ENCODE measurements at regions not wholly inside any gene's neighbourhood (a gene's known extent, or its start where the extent isn't known, plus 50 kb on each side); places are given as distances from the start of the nearest gene placed in this dataset.

GRCh38 chr1:215005078-215005477 is 77.5 kb upstream of the KCNK2 start:
- no peak for TF ChIP-seq CTCF (IDR thresholded peaks at IDR 0.05)
- TF ChIP-seq EZH2 (IDR thresholded peaks at IDR 0.05): no peak
